ENCODE measurements at regions not wholly inside any gene's neighbourhood (a gene's known extent, or its start where the extent isn't known, plus 50 kb on each side); places are given as distances from the start of the nearest gene placed in this dataset.
A peak's percentile ranks its signal among the peaks of the same experiment; 100 is the strongest.

GRCh38 chr22:48084729-48085050 lies 1322.2 kb downstream of the TBC1D22A start:
- peak overlapping the region; percentile 37; the same call in 1 of the 2 replicates for H3K9ac ChIP-seq (ENCODE audit: low read length)
- H3K4me2 ChIP-seq (ENCODE audit: low read depth, low read length, poor library complexity, severe bottlenecking) = peak overlapping the region; percentile 47
- TF ChIP-seq EZH2phosphoT487 (conservative IDR thresholded peaks at IDR 0.05; ENCODE audit: low read length) (no peak), CTCF (IDR thresholded peaks at IDR 0.05; ENCODE audit: insufficient read depth, low read length, poor library complexity, severe bottlenecking) (no peak)
- H3K9me2 ChIP-seq (replicated peaks; ENCODE audit: insufficient read depth, low read length) = no peaks in the 10 kb centered on the region
- H4K20me1 ChIP-seq (ENCODE audit: low read depth, low read length) = no peaks in the 10 kb centered on the region
- H3K27ac ChIP-seq (ENCODE audit: low read depth, low read length) = peak overlapping the region; percentile 79
- H3K27me3 ChIP-seq (ENCODE audit: low read length) = no peaks in the 10 kb centered on the region
- peaks cover 20% of the 10 kb centered on the region for H3F3A ChIP-seq (ENCODE audit: insufficient read depth)
- no peak overlapping the region for H2AFZ ChIP-seq (ENCODE audit: low read depth, low read length, severe bottlenecking)
- no peaks in the 10 kb centered on the region for H3K36me3 ChIP-seq (ENCODE audit: low read length)
- no peaks in the 10 kb centered on the region for H3K79me2 ChIP-seq (ENCODE audit: insufficient read depth, low read length)
- H3K4me3 ChIP-seq (ENCODE audit: insufficient read depth, low read length, poor library complexity, severe bottlenecking) = no peak overlapping the region
- H3K9me3 ChIP-seq (ENCODE audit: insufficient read depth, low read length) = no peaks in the 10 kb centered on the region

GRCh38 chr22:48084041-48084728 lies 1321.7 kb downstream of the TBC1D22A start:
- H3K4me3 ChIP-seq (ENCODE audit: insufficient read depth, low read length, poor library complexity, severe bottlenecking) = no peak overlapping the region
- H3K9me3 ChIP-seq (ENCODE audit: insufficient read depth, low read length) = no peaks in the 10 kb centered on the region
- no peak for TF ChIP-seq EZH2phosphoT487 (conservative IDR thresholded peaks at IDR 0.05; ENCODE audit: low read length)
- no peak for TF ChIP-seq CTCF (IDR thresholded peaks at IDR 0.05; ENCODE audit: insufficient read depth, low read length, poor library complexity, severe bottlenecking)
- H3F3A ChIP-seq (ENCODE audit: insufficient read depth) = peaks cover 25% of the 10 kb centered on the region
- no peaks in the 10 kb centered on the region for H3K27me3 ChIP-seq (ENCODE audit: low read length)
- peak overlapping the region; percentile 47 for H3K4me2 ChIP-seq (ENCODE audit: low read depth, low read length, poor library complexity, severe bottlenecking)
- H4K20me1 ChIP-seq (ENCODE audit: low read depth, low read length) = no peaks in the 10 kb centered on the region
- no peaks in the 10 kb centered on the region for H3K79me2 ChIP-seq (ENCODE audit: insufficient read depth, low read length)
- peak overlapping the region; percentile 37 for H3K9ac ChIP-seq (ENCODE audit: low read length)
- H3K27ac ChIP-seq (ENCODE audit: low read depth, low read length) = peak overlapping the region; percentile 79
- no peaks in the 10 kb centered on the region for H3K9me2 ChIP-seq (replicated peaks; ENCODE audit: insufficient read depth, low read length)
- H2AFZ ChIP-seq (ENCODE audit: low read depth, low read length, severe bottlenecking) = no peak overlapping the region
- no peaks in the 10 kb centered on the region for H3K36me3 ChIP-seq (ENCODE audit: low read length)

DNA sequence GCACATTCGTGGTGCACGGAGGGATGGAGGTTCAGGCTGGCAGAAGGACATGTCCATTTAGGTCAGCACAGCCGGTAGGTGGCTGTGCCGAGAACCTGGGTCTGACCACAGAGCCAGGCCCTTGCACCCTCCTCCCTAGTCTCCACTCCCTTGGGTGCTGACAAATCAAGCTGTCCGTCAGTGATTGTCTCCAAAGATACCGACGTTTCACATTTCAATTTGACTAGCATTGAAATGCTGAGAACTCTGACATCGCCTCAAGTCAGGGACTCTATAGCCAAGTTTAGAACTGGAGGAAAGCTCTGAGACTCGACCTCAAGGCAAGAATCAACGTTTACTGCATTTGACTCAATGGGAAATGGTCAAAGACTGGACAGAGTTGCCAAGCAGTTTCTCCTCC lies 1321.1 kb downstream of the TBC1D22A start:
- no peaks in the 10 kb centered on the region for H4K20me1 ChIP-seq (ENCODE audit: low read depth, low read length)

More for the DNA sequence above, 1321.1 kb downstream of the TBC1D22A start:
- peak overlapping the region; percentile 7 for H2AFZ ChIP-seq (ENCODE audit: low read depth, low read length, severe bottlenecking)
- H3K9me3 ChIP-seq (ENCODE audit: insufficient read depth, low read length) = no peaks in the 10 kb centered on the region
- H3K4me2 ChIP-seq (ENCODE audit: low read depth, low read length, poor library complexity, severe bottlenecking) = peak overlapping the region; percentile 47
- peak overlapping the region; percentile 79 for H3K27ac ChIP-seq (ENCODE audit: low read depth, low read length)
- no peak overlapping the region for H3K4me3 ChIP-seq (ENCODE audit: insufficient read depth, low read length, poor library complexity, severe bottlenecking)
- no peaks in the 10 kb centered on the region for H3K27me3 ChIP-seq (ENCODE audit: low read length)
- H3K79me2 ChIP-seq (ENCODE audit: insufficient read depth, low read length) = no peaks in the 10 kb centered on the region
- H3K36me3 ChIP-seq (ENCODE audit: low read length) = no peaks in the 10 kb centered on the region
- H3K9ac ChIP-seq (ENCODE audit: low read length) = peak overlapping the region; percentile 37
- TF ChIP-seq EZH2phosphoT487 (conservative IDR thresholded peaks at IDR 0.05; ENCODE audit: low read length) = no peak
- TF ChIP-seq CTCF (IDR thresholded peaks at IDR 0.05; ENCODE audit: insufficient read depth, low read length, poor library complexity, severe bottlenecking) = no peak
- peaks cover 27% of the 10 kb centered on the region for H3F3A ChIP-seq (ENCODE audit: insufficient read depth)
- no peaks in the 10 kb centered on the region for H3K9me2 ChIP-seq (replicated peaks; ENCODE audit: insufficient read depth, low read length)
